ENCODE measurements at regions not wholly inside any gene's neighbourhood (a gene's known extent, or its start where the extent isn't known, plus 50 kb on each side); places are given as distances from the start of the nearest gene placed in this dataset.

GRCh38 chr6:26311012-26311384 lies 54.0 kb upstream of the BTN3A2 start:
- peak; percentile 51 for DNase-seq (ENCODE audit: low read depth, low spot score)

- peak; percentile 76 for DNase-seq (ENCODE audit: low read depth, low spot score)
Observed at GRCh38 chr6:26311385-26312095, 53.5 kb upstream of the BTN3A2 start.

GRCh38 chr6:26312096-26312463 lies 52.9 kb upstream of the BTN3A2 start:
- DNase-seq (ENCODE audit: low read depth, low spot score) = peak; percentile 37

- DNase-seq (ENCODE audit: low read depth, low spot score) = peak; percentile 84
Observed at GRCh38 chr6:26312501-26313397, 52.2 kb upstream of the BTN3A2 start.
